Memory B cell (primary cell): ENCODE measurements at regions not wholly inside any gene's neighbourhood (a gene's known extent, or its start where the extent isn't known, plus 50 kb on each side); places are given as distances from the start of the nearest gene placed in this dataset.

Experiments
- ATAC-seq: fragments of 150-1000 bp; cut with Tn5 transposase; 2 replicates; pipeline ENCODE4 v1.10.0; 2021; ENCODE audit warnings: low read depth, mild to moderate bottlenecking, moderate library complexity
- DNase-seq, 2 donors: peaks; one replicate each; pipeline ENCODE4 v3.0.0; 2022; ENCODE audit warnings: low spot score in 2 of 2
- H3K27ac Mint-ChIP-seq: one replicate; pipeline ENCODE4 v1.8.0; 2022; ENCODE audit warnings: mild to moderate bottlenecking, moderate library complexity, mixed read lengths
- H3K27me3 Mint-ChIP-seq: one replicate; pipeline ENCODE4 v1.8.0; 2022; ENCODE audit warnings: mixed read lengths
- H3K36me3 Mint-ChIP-seq: one replicate; pipeline ENCODE4 v1.8.0; 2022; ENCODE audit warnings: mild to moderate bottlenecking, mixed read lengths
- H3K4me1 Mint-ChIP-seq: one replicate; pipeline ENCODE4 v1.8.0; 2022; ENCODE audit warnings: mixed read lengths
- H3K4me3 Mint-ChIP-seq: one replicate; pipeline ENCODE4 v1.8.0; 2022; ENCODE audit warnings: mild to moderate bottlenecking, moderate library complexity, mixed read lengths
- H3K9me3 Mint-ChIP-seq: one replicate; pipeline ENCODE4 v1.8.0; 2022; ENCODE audit warnings: mixed read lengths

- no peak for ATAC-seq
- H3K27ac Mint-ChIP-seq, result no peak overlapping the region
- H3K4me1 Mint-ChIP-seq, result no peaks in the 10 kb centered on the region
- no peaks in the 10 kb centered on the region for H3K36me3 Mint-ChIP-seq
- H3K9me3 Mint-ChIP-seq, result no peaks in the 10 kb centered on the region
- no peak overlapping the region for H3K4me3 Mint-ChIP-seq
- DNase-seq, result no peak
- no peaks in the 10 kb centered on the region for H3K27me3 Mint-ChIP-seq
Measured at GRCh38 chr6:91433660-91434534, 847.0 kb upstream of the MAP3K7 start.

GRCh38 chr6:91428953-91429560 lies 842.2 kb upstream of the MAP3K7 start:
- no peak overlapping the region for H3K4me3 Mint-ChIP-seq
- no peaks in the 10 kb centered on the region for H3K36me3 Mint-ChIP-seq
- DNase-seq (no peak), ATAC-seq (no peak)
- H3K27ac Mint-ChIP-seq, result no peak overlapping the region
- H3K27me3 Mint-ChIP-seq, result no peaks in the 10 kb centered on the region
- no peaks in the 10 kb centered on the region for H3K4me1 Mint-ChIP-seq
- no peaks in the 10 kb centered on the region for H3K9me3 Mint-ChIP-seq

- no peak for DNase-seq
- Mint-ChIP-seq H3K36me3 (no peaks in the 10 kb centered on the region), H3K27me3 (no peaks in the 10 kb centered on the region), H3K9me3 (no peaks in the 10 kb centered on the region), H3K4me3 (no peak overlapping the region), H3K27ac (no peak overlapping the region), H3K4me1 (no peaks in the 10 kb centered on the region)
- no peak for ATAC-seq
Measured at GRCh38 chr6:91428296-91428695, 841.4 kb upstream of the MAP3K7 start.

GRCh38 chr6:91420243-91420642 lies 833.4 kb upstream of the MAP3K7 start:
- H3K27me3 Mint-ChIP-seq, result no peaks in the 10 kb centered on the region
- no peaks in the 10 kb centered on the region for H3K4me1 Mint-ChIP-seq
- DNase-seq, result no peak
- no peak for ATAC-seq
- peaks cover 11% of the 10 kb centered on the region for H3K9me3 Mint-ChIP-seq
- no peak overlapping the region for H3K27ac Mint-ChIP-seq
- no peaks in the 10 kb centered on the region for H3K36me3 Mint-ChIP-seq
- H3K4me3 Mint-ChIP-seq, result no peak overlapping the region

GRCh38 chr6:91415031-91415605 lies 828.2 kb upstream of the MAP3K7 start:
- Mint-ChIP-seq H3K36me3 (no peaks in the 10 kb centered on the region), H3K27me3 (no peaks in the 10 kb centered on the region), H3K27ac (no peak overlapping the region), H3K4me3 (no peak overlapping the region), H3K9me3 (peaks cover 6% of the 10 kb centered on the region), H3K4me1 (no peaks in the 10 kb centered on the region)
- no peak for DNase-seq
- no peak for ATAC-seq

GRCh38 chr6:91412532-91412931 lies 825.7 kb upstream of the MAP3K7 start:
- no peak for ATAC-seq
- H3K4me3 Mint-ChIP-seq, result no peak overlapping the region
- no peaks in the 10 kb centered on the region for H3K36me3 Mint-ChIP-seq
- no peaks in the 10 kb centered on the region for H3K27me3 Mint-ChIP-seq
- DNase-seq, result no peak
- peaks cover 3% of the 10 kb centered on the region for H3K9me3 Mint-ChIP-seq
- H3K4me1 Mint-ChIP-seq, result no peaks in the 10 kb centered on the region
- H3K27ac Mint-ChIP-seq, result no peak overlapping the region

- DNase-seq, result no peak
- Mint-ChIP-seq H3K27ac (no peak overlapping the region), H3K4me3 (no peak overlapping the region), H3K9me3 (peaks cover 4% of the 10 kb centered on the region), H3K4me1 (no peaks in the 10 kb centered on the region), H3K27me3 (no peaks in the 10 kb centered on the region), H3K36me3 (no peaks in the 10 kb centered on the region)
- ATAC-seq, result no peak
Measured at GRCh38 chr6:91407706-91408105, 820.8 kb upstream of the MAP3K7 start.

GRCh38 chr6:91392951-91393350 lies 806.1 kb upstream of the MAP3K7 start:
- DNase-seq (no peak), ATAC-seq (no peak)
- Mint-ChIP-seq H3K9me3 (peaks cover 16% of the 10 kb centered on the region), H3K36me3 (no peaks in the 10 kb centered on the region), H3K27ac (no peak overlapping the region), H3K4me3 (no peak overlapping the region), H3K4me1 (no peaks in the 10 kb centered on the region), H3K27me3 (no peaks in the 10 kb centered on the region)

GRCh38 chr6:91387290-91388059 lies 800.6 kb upstream of the MAP3K7 start:
- H3K36me3 Mint-ChIP-seq, result no peaks in the 10 kb centered on the region
- ATAC-seq, result no peak
- H3K27ac Mint-ChIP-seq, result no peak overlapping the region
- peaks cover 7% of the 10 kb centered on the region for H3K9me3 Mint-ChIP-seq
- H3K4me3 Mint-ChIP-seq, result no peak overlapping the region
- H3K27me3 Mint-ChIP-seq, result no peaks in the 10 kb centered on the region
- no peaks in the 10 kb centered on the region for H3K4me1 Mint-ChIP-seq
- no peak for DNase-seq

- H3K4me1 Mint-ChIP-seq, result no peaks in the 10 kb centered on the region
Measured at GRCh38 chr6:91386204-91386603, 799.3 kb upstream of the MAP3K7 start.

GRCh38 chr6:91383207-91383606 lies 796.3 kb upstream of the MAP3K7 start:
- DNase-seq, result no peak
- no peaks in the 10 kb centered on the region for H3K9me3 Mint-ChIP-seq
- no peaks in the 10 kb centered on the region for H3K27me3 Mint-ChIP-seq
- no peaks in the 10 kb centered on the region for H3K4me1 Mint-ChIP-seq
- no peaks in the 10 kb centered on the region for H3K36me3 Mint-ChIP-seq
- H3K27ac Mint-ChIP-seq, result no peak overlapping the region
- H3K4me3 Mint-ChIP-seq, result no peak overlapping the region
- no peak for ATAC-seq

More at GRCh38 chr6:91386204-91386603, 799.3 kb upstream of the MAP3K7 start:
- no peak for ATAC-seq
- Mint-ChIP-seq H3K27ac (no peak overlapping the region), H3K27me3 (no peaks in the 10 kb centered on the region), H3K36me3 (no peaks in the 10 kb centered on the region), H3K9me3 (peaks cover 6% of the 10 kb centered on the region), H3K4me3 (no peak overlapping the region)
- no peak for DNase-seq

- DNase-seq, result no peak
- no peaks in the 10 kb centered on the region for H3K9me3 Mint-ChIP-seq
- H3K4me3 Mint-ChIP-seq, result no peak overlapping the region
- no peak for ATAC-seq
- H3K36me3 Mint-ChIP-seq, result no peaks in the 10 kb centered on the region
- no peaks in the 10 kb centered on the region for H3K27me3 Mint-ChIP-seq
- H3K27ac Mint-ChIP-seq, result no peak overlapping the region
- H3K4me1 Mint-ChIP-seq, result no peaks in the 10 kb centered on the region
Measured at GRCh38 chr6:91376686-91377085, 789.8 kb upstream of the MAP3K7 start.

- Mint-ChIP-seq H3K36me3 (no peaks in the 10 kb centered on the region), H3K27me3 (no peaks in the 10 kb centered on the region), H3K27ac (no peak overlapping the region), H3K4me3 (no peak overlapping the region), H3K4me1 (no peaks in the 10 kb centered on the region), H3K9me3 (peaks cover 9% of the 10 kb centered on the region)
- DNase-seq (no peak), ATAC-seq (no peak)
Measured at GRCh38 chr6:91366781-91367180, 779.9 kb upstream of the MAP3K7 start.

GRCh38 chr6:91358986-91359385 lies 772.1 kb upstream of the MAP3K7 start:
- ATAC-seq, result no peak

More at GRCh38 chr6:91358986-91359385, 772.1 kb upstream of the MAP3K7 start:
- no peaks in the 10 kb centered on the region for H3K4me1 Mint-ChIP-seq
- H3K27me3 Mint-ChIP-seq, result no peaks in the 10 kb centered on the region
- H3K9me3 Mint-ChIP-seq, result no peaks in the 10 kb centered on the region
- no peak overlapping the region for H3K27ac Mint-ChIP-seq
- no peaks in the 10 kb centered on the region for H3K36me3 Mint-ChIP-seq
- no peak overlapping the region for H3K4me3 Mint-ChIP-seq
- no peak for DNase-seq
